Fibroblast of lung (primary cell): ENCODE measurements at regions not wholly inside any gene's neighbourhood (a gene's known extent, or its start where the extent isn't known, plus 50 kb on each side); places are given as distances from the start of the nearest gene placed in this dataset.

Source experiments
- DNase-seq, 2 donors: peaks; one replicate each; pipeline versions ENCODE4 v3.0.0 to v3.0.0-alpha.2; 2010; ENCODE audit warnings: low read depth in 2 of 2
- H2AFZ ChIP-seq: 2 replicates; pipeline ENCODE4 v1.5.1; 2012; ENCODE audit warnings: low read length, control low read depth, inconsistent platforms
- H3K27ac ChIP-seq: 2 replicates; pipeline ENCODE4 v1.5.1; 2011; ENCODE audit warnings: low read length, control low read depth; ENCODE audit not compliant: insufficient read depth
- H3K27me3 ChIP-seq: 2 replicates; pipeline ENCODE4 v1.5.1; 2011; ENCODE audit warnings: mild to moderate bottlenecking, low read length; ENCODE audit not compliant: control insufficient read depth, insufficient read depth
- H3K36me3 ChIP-seq: 2 replicates; pipeline ENCODE4 v1.5.1; 2011; ENCODE audit warnings: low read length; ENCODE audit not compliant: control insufficient read depth, insufficient read depth
- H3K4me1 ChIP-seq: 2 replicates; pipeline ENCODE4 v1.5.1; 2011; ENCODE audit warnings: low read length; ENCODE audit not compliant: control insufficient read depth, insufficient read depth; ENCODE audit errors: extremely low read depth
- H3K4me2 ChIP-seq: 2 replicates; pipeline ENCODE4 v1.5.1; 2011; ENCODE audit warnings: low read length, control low read depth; ENCODE audit not compliant: insufficient read depth; ENCODE audit errors: extremely low read depth
- H3K4me3 ChIP-seq, 4 experiments: fragments of 200-600 bp in 1 of 4; sonication (generic) in 1 of 4; replicated peaks in 1 of 4; 2 replicates each; pipeline ENCODE4 v1.5.1; 2011 to 2016; ENCODE audit warnings: low read length in 4 of 4, low read depth in 3 of 4, mild to moderate bottlenecking in 3 of 4, control low read depth in 2 of 4, inconsistent platforms in 1 of 4, mixed read lengths in 1 of 4; ENCODE audit not compliant: insufficient read depth in 1 of 4; ENCODE audit errors: control extremely low read depth in 1 of 4
- H3K79me2 ChIP-seq: 2 replicates; pipeline ENCODE4 v1.5.1; 2012; ENCODE audit warnings: mild to moderate bottlenecking, low read length, inconsistent platforms; ENCODE audit not compliant: control insufficient read depth, insufficient read depth
- H3K9ac ChIP-seq: 2 replicates; pipeline ENCODE4 v1.5.1; 2011; ENCODE audit warnings: mild to moderate bottlenecking, low read length, control low read depth; ENCODE audit not compliant: insufficient read depth
- H3K9me3 ChIP-seq: 2 replicates; pipeline ENCODE4 v1.5.1; 2012; ENCODE audit warnings: low read depth, low read length; ENCODE audit not compliant: control insufficient read depth, insufficient read depth
- H4K20me1 ChIP-seq: 2 replicates; pipeline ENCODE4 v1.5.1; 2011; ENCODE audit warnings: low read length; ENCODE audit not compliant: control insufficient read depth, insufficient read depth; ENCODE audit errors: extremely low read depth
- CTCF ChIP-seq, 2 donors: IDR thresholded peaks in 1 of 2; conservative IDR thresholded peaks in 1 of 2; 1 replicate in 1 of 2; 2 replicates in 1 of 2; pipeline ENCODE4 v1.5.1; 2011 to 2012; ENCODE audit warnings: low read length in 2 of 2, control low read depth in 1 of 2, inconsistent platforms in 1 of 2, low read depth in 1 of 2, mild to moderate bottlenecking in 1 of 2
- EZH2 ChIP-seq: IDR thresholded peaks from 2 replicates; pipeline ENCODE4 v1.5.1; 2012; ENCODE audit warnings: low read length, control low read depth, mild to moderate bottlenecking; ENCODE audit errors: missing control alignments

DNA sequence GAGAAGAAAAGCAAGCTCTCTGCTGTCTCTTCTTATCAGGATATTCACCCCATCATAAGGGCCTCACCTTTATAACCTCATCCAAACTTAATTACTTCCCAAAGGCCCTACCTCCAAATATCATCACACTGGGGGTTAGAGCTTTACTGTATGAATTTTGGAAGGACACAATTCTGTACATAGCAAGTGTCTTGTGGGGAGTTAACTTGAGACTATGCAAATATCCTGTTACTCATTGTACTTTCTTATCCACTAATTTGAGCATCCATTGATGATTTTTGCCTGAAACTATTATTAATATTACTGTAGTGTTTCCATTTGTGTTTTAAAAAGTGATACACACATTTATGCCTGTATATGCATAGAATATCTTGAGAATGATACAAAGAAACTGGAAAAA, 129.1 kb upstream of the IVNS1ABP start:
- TF ChIP-seq CTCF (conservative IDR thresholded peaks at IDR 0.05 in 1 of 2, IDR thresholded peaks at IDR 0.05 in 1 of 2; ENCODE audit: low read depth in 1 of 2, low read length in 2 of 2) (no peak), EZH2 (no peak)
- no peaks in the 10 kb centered on the region for H3K4me1 ChIP-seq
- DNase-seq, result no peak

DNA sequence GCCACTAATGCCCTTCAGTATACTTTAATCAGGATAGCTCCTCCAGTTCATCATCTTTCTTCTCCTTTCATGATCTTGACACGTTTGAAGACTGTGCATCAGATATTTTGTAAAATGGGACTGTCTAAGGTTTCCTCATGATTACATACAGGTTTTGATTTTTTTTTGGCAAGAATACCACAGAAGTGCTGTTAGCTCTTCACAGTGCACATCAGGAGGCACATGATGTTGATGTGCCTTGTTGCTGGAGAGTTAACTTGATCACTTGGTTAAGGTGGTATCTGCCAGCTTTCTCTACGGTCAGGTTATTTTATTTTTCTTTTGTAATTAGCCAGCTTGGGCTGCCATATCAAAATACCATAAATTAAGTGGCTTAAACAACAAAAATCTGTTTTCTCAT, 128.6 kb upstream of the IVNS1ABP start:
- H3K36me3 ChIP-seq, result no peaks in the 10 kb centered on the region
- no peak overlapping the region for H2AFZ ChIP-seq
- no peaks in the 10 kb centered on the region for H4K20me1 ChIP-seq
- no peaks in the 10 kb centered on the region for H3K79me2 ChIP-seq
- no peak for DNase-seq
- no peaks in the 10 kb centered on the region for H3K27me3 ChIP-seq
- H3K9me3 ChIP-seq, result no peaks in the 10 kb centered on the region
- H3K4me3 ChIP-seq, result no peak overlapping the region
- TF ChIP-seq EZH2 (no peak), CTCF (conservative IDR thresholded peaks at IDR 0.05 in 1 of 2, IDR thresholded peaks at IDR 0.05 in 1 of 2; ENCODE audit: low read depth in 1 of 2, low read length in 2 of 2) (no peak)
- H3K4me2 ChIP-seq, result no peak overlapping the region
- H3K4me1 ChIP-seq, result no peaks in the 10 kb centered on the region
- H3K9ac ChIP-seq, result no peak overlapping the region
- H3K27ac ChIP-seq, result no peak overlapping the region

More for the DNA sequence above, 129.1 kb upstream of the IVNS1ABP start:
- H3K27ac ChIP-seq, result no peak overlapping the region
- H3K9me3 ChIP-seq, result no peaks in the 10 kb centered on the region
- no peaks in the 10 kb centered on the region for H4K20me1 ChIP-seq
- H3K79me2 ChIP-seq, result no peaks in the 10 kb centered on the region
- H3K9ac ChIP-seq, result no peak overlapping the region
- no peaks in the 10 kb centered on the region for H3K36me3 ChIP-seq
- no peaks in the 10 kb centered on the region for H3K27me3 ChIP-seq
- H3K4me3 ChIP-seq, result no peak overlapping the region
- H3K4me2 ChIP-seq, result no peak overlapping the region
- no peak overlapping the region for H2AFZ ChIP-seq

DNA sequence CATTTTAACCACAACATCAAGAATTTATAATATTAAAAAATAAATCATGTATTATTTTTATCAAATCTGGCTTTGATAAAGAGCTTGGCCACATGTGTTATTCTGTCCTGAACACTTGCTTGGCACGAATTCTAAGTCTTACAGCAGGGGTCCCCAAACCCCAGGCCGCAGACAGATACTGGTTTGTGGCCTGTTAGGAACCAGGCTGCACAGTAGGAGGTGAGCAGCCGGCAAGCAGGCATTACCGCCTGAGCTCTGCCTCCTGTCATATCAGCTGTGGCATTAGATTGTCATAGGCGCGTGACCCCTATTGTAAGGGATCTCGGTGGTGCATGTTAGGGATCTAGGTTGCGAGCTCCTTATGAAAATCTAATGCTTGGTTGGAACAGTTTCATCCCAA, 127.6 kb upstream of the IVNS1ABP start:
- Histone ChIP-seq H4K20me1 (no peaks in the 10 kb centered on the region), H3K4me3 (no peak overlapping the region), H3K4me2 (no peak overlapping the region), H3K4me1 (no peaks in the 10 kb centered on the region), H2AFZ (no peak overlapping the region), H3K9ac (no peak overlapping the region), H3K9me3 (no peaks in the 10 kb centered on the region), H3K79me2 (no peaks in the 10 kb centered on the region), H3K36me3 (no peaks in the 10 kb centered on the region), H3K27ac (no peak overlapping the region), H3K27me3 (no peaks in the 10 kb centered on the region)
- TF ChIP-seq CTCF (conservative IDR thresholded peaks at IDR 0.05 in 1 of 2, IDR thresholded peaks at IDR 0.05 in 1 of 2; ENCODE audit: low read depth in 1 of 2, low read length in 2 of 2) (no peak), EZH2 (no peak)
- no peak for DNase-seq
